Rectal smooth muscle tissue (tissue), 1 donor: ENCODE measurements at regions not wholly inside any gene's neighbourhood (a gene's known extent, or its start where the extent isn't known, plus 50 kb on each side); places are given as distances from the start of the nearest gene placed in this dataset.

ENCODE experiments used
- H3K27ac ChIP-seq: one replicate; pipeline ENCODE4 v1.7.0; 2013; ENCODE audit warnings: low read depth, low read length, inconsistent platforms
- H3K27me3 ChIP-seq: one replicate; pipeline ENCODE4 v1.7.0; 2013; ENCODE audit warnings: low read length; ENCODE audit not compliant: control insufficient read depth, insufficient read depth
- H3K36me3 ChIP-seq: one replicate; pipeline ENCODE4 v1.7.0; 2013; ENCODE audit warnings: low read length; ENCODE audit not compliant: control insufficient read depth, insufficient read depth
- H3K4me1 ChIP-seq: one replicate; pipeline ENCODE4 v1.7.0; 2013; ENCODE audit warnings: low read length; ENCODE audit not compliant: control insufficient read depth, insufficient read depth
- H3K4me3 ChIP-seq: one replicate; pipeline ENCODE4 v1.7.0; 2013; ENCODE audit warnings: low read length
- H3K9ac ChIP-seq: one replicate; pipeline ENCODE4 v1.7.0; 2013; ENCODE audit warnings: low read length

DNA sequence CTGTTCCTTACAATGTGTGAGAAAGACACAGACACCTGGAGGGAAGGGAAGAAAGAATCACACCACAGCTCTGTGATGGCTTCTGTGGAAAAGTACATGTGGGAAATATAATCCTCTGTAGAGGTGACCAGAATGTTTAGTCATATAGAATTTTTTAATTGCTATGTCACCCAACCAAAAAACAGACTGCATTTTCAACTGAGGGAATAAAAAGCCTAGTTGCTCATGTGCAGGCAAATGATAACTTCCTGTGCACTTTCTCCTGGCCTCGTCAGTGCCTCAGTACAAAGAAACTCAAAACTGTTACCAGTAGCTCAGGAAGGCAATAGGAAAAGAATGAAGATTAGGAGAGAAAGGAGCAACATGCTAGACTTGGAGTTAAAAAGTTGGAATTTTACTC, 326.8 kb downstream of the OSR1 start:
- Histone ChIP-seq H3K27me3 (no peaks in the 10 kb centered on the region), H3K36me3 (no peaks in the 10 kb centered on the region), H3K4me3 (no peak overlapping the region), H3K27ac (no peak overlapping the region), H3K9ac (no peak overlapping the region), H3K4me1 (no peaks in the 10 kb centered on the region)

- Histone ChIP-seq H3K36me3 (no peaks in the 10 kb centered on the region), H3K27ac (no peak overlapping the region), H3K4me1 (no peaks in the 10 kb centered on the region), H3K9ac (no peak overlapping the region), H3K27me3 (no peaks in the 10 kb centered on the region), H3K4me3 (no peak overlapping the region)
These were observed 328.8 kb downstream of the OSR1 start for GRCh38 chr2:19029655-19030054.

GRCh38 chr2:19028587-19029375, 329.6 kb downstream of the OSR1 start:
- Histone ChIP-seq H3K27me3 (no peaks in the 10 kb centered on the region), H3K4me3 (no peak overlapping the region), H3K4me1 (no peaks in the 10 kb centered on the region), H3K27ac (no peak overlapping the region), H3K36me3 (no peaks in the 10 kb centered on the region), H3K9ac (no peak overlapping the region)

DNA sequence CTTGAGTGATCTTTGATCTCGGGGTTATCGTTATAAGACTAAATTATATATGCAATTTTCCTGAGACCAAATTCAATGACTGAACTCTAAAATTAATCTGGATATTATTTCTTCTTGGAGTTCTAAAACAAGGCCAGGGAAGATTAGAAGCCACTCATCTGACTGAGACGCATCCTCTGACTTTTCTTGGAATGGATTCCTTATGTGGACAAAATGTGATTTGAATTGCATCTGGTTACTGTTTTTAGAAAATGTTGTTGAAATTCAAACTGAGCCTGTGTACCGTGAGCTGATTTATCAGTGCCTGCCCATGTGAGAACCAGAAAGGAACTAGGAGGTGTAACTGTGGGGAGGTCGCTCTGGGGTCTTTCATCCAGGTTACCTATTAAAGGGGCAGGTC, 330.8 kb downstream of the OSR1 start:
- Histone ChIP-seq H3K4me1 (no peaks in the 10 kb centered on the region), H3K27ac (no peak overlapping the region), H3K36me3 (no peaks in the 10 kb centered on the region), H3K9ac (no peak overlapping the region), H3K4me3 (no peak overlapping the region), H3K27me3 (no peaks in the 10 kb centered on the region)

GRCh38 chr2:19026261-19026660, 332.2 kb downstream of the OSR1 start:
- no peak overlapping the region for H3K9ac ChIP-seq
- H3K4me1 ChIP-seq, result no peaks in the 10 kb centered on the region
- no peaks in the 10 kb centered on the region for H3K36me3 ChIP-seq
- no peak overlapping the region for H3K27ac ChIP-seq
- no peak overlapping the region for H3K4me3 ChIP-seq
- H3K27me3 ChIP-seq, result no peaks in the 10 kb centered on the region

- H3K27me3 ChIP-seq, result no peaks in the 10 kb centered on the region
- H3K4me1 ChIP-seq, result no peaks in the 10 kb centered on the region
- no peak overlapping the region for H3K4me3 ChIP-seq
- no peaks in the 10 kb centered on the region for H3K36me3 ChIP-seq
- no peak overlapping the region for H3K9ac ChIP-seq
- H3K27ac ChIP-seq, result no peak overlapping the region
These were observed 336.1 kb downstream of the OSR1 start for GRCh38 chr2:19022334-19022733.

GRCh38 chr2:19021721-19022120, 336.7 kb downstream of the OSR1 start:
- no peaks in the 10 kb centered on the region for H3K27me3 ChIP-seq
- H3K27ac ChIP-seq, result no peak overlapping the region
- H3K4me1 ChIP-seq, result no peaks in the 10 kb centered on the region
- H3K36me3 ChIP-seq, result no peaks in the 10 kb centered on the region
- H3K4me3 ChIP-seq, result no peak overlapping the region
- no peak overlapping the region for H3K9ac ChIP-seq

GRCh38 chr2:19021100-19021476, 337.3 kb downstream of the OSR1 start:
- no peaks in the 10 kb centered on the region for H3K27me3 ChIP-seq
- H3K36me3 ChIP-seq, result no peaks in the 10 kb centered on the region
- no peak overlapping the region for H3K9ac ChIP-seq
- no peaks in the 10 kb centered on the region for H3K4me1 ChIP-seq
- no peak overlapping the region for H3K4me3 ChIP-seq
- no peak overlapping the region for H3K27ac ChIP-seq

GRCh38 chr2:19020144-19021099, 338.0 kb downstream of the OSR1 start:
- H3K4me3 ChIP-seq, result no peak overlapping the region
- H3K4me1 ChIP-seq, result no peaks in the 10 kb centered on the region
- no peak overlapping the region for H3K9ac ChIP-seq
- no peaks in the 10 kb centered on the region for H3K27me3 ChIP-seq
- H3K27ac ChIP-seq, result no peak overlapping the region
- no peaks in the 10 kb centered on the region for H3K36me3 ChIP-seq

DNA sequence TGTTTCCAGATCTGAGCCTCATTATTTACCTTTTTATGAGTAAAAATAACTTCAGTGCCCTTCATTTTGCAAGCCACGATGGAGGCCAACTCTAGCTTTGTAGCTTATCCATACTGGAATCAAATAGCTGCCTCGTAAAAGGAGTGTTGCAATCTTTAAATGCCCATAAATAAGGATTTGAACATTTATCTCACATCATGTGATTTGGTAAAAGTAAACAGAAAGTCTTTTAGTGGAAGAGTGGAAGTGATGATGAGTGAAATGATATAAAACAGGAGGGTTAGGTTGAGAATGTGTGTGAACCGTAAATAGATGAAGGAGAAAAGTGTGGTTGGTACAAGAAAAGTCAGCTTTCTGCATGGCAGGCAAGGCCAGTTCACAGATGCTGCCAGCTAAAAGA, 348.9 kb downstream of the OSR1 start:
- H3K36me3 ChIP-seq, result no peaks in the 10 kb centered on the region
- no peaks in the 10 kb centered on the region for H3K4me1 ChIP-seq
- H3K27me3 ChIP-seq, result no peaks in the 10 kb centered on the region
- H3K9ac ChIP-seq, result no peak overlapping the region
- H3K27ac ChIP-seq, result no peak overlapping the region
- no peak overlapping the region for H3K4me3 ChIP-seq

DNA sequence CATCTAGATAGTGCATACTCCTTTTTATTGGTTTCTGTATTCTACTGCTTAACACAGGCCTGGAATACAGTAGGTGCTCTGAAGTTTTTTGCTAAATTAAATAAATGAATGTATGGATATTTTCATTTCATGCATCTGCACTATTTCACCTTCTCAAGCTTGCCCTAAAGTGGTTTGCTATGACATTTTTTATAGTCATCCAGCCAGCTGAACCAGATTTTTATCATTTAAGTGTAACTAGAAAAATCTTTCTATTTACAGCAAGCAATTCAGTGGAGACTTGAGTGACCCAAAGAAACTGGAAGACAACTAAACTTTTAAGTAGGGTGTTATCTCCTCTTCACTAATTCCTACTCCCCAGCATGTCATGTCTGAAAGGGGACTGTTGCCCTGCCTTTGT, 354.9 kb downstream of the OSR1 start:
- no peak overlapping the region for H3K4me3 ChIP-seq
- H3K27ac ChIP-seq, result no peak overlapping the region
- no peaks in the 10 kb centered on the region for H3K36me3 ChIP-seq
- H3K4me1 ChIP-seq, result no peaks in the 10 kb centered on the region
- no peak overlapping the region for H3K9ac ChIP-seq
- H3K27me3 ChIP-seq, result no peaks in the 10 kb centered on the region

- no peak overlapping the region for H3K9ac ChIP-seq
- H3K27ac ChIP-seq, result no peak overlapping the region
- H3K27me3 ChIP-seq, result no peaks in the 10 kb centered on the region
- H3K4me1 ChIP-seq, result no peaks in the 10 kb centered on the region
- H3K36me3 ChIP-seq, result no peaks in the 10 kb centered on the region
- H3K4me3 ChIP-seq, result no peak overlapping the region
These were observed 357.6 kb downstream of the OSR1 start for GRCh38 chr2:19000776-19001175.
